Activated naive CD8-positive, alpha-beta T cell treated with anti-CD3 and anti-CD28 coated beads, Interleukin-2, amount 50 U/mL, for 16 hours (primary cell): ENCODE measurements at regions not wholly inside any gene's neighbourhood (a gene's known extent, or its start where the extent isn't known, plus 50 kb on each side); places are given as distances from the start of the nearest gene placed in this dataset.

Source experiments
- DNase-seq: peaks from one replicate; pipeline ENCODE4 v3.0.0-alpha.2; 2020; ENCODE audit warnings: low read depth, low spot score

- no peak for DNase-seq
Observed at GRCh38 chr3:30069056-30069455, 537.3 kb upstream of the TGFBR2 start.

DNA sequence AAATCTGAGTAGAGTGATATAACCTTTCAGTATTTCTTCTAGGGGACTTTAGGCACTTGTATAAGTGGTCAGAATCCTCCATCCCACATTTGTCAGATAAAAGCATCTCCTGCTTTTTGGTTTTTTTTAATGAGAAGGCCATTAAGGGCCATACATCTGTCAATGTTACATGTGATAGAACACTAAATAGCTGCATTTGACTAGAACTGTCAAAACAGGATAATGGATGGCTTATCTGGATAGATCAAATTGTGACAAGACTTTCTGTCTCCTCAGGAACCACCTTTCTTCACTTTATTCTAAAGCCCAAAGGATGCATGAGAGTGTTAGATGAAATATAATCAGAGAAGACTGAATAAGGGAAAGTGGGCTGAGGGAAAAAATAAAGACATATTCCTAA is 533.4 kb upstream of the TGFBR2 start:
- no peak for DNase-seq

- DNase-seq, result no peak
Observed at GRCh38 chr3:30073622-30074021, 532.8 kb upstream of the TGFBR2 start.

DNA sequence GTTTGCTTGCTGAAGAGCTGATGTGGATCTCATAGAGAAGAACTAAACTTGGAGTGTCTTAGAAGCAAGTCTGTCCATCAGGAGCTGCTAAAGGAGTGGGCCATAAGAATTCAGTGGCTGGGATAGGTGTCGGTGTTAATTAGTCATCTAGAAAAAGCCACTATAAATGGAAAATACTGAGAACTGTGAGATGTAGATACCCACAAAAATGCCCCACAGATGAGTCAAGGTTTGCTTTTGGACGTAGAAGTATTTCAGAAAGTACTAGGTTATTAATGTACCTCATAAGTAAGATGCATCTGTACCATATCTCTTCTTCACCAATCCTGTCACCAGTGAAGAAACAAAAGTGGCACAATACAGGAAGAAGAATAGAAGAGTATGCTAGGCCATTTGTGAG is 530.9 kb upstream of the TGFBR2 start:
- DNase-seq, result no peak

- DNase-seq, result no peak
Observed at GRCh38 chr3:30076899-30077298, 529.5 kb upstream of the TGFBR2 start.

DNA sequence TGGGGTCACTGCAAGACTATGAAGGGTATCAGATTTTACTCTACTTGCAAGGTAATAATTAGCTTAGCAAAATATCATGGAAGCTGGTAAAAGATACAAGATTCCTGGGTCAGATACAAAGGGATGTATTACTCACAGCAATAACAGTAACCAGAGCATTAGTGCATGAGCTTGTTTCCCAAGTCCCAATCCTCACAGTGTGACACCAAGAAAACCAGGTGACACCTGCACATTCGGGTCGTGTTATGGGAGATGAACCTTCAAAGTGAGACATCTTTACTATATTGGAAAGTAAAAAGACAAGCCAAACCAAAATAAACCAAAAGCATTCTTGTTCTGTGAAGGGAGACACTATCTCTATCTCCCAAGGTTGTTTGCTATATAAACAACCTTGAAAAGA is 528.7 kb upstream of the TGFBR2 start:
- DNase-seq, result no peak

GRCh38 chr3:30078736-30079135 is 527.7 kb upstream of the TGFBR2 start:
- no peak for DNase-seq

DNA sequence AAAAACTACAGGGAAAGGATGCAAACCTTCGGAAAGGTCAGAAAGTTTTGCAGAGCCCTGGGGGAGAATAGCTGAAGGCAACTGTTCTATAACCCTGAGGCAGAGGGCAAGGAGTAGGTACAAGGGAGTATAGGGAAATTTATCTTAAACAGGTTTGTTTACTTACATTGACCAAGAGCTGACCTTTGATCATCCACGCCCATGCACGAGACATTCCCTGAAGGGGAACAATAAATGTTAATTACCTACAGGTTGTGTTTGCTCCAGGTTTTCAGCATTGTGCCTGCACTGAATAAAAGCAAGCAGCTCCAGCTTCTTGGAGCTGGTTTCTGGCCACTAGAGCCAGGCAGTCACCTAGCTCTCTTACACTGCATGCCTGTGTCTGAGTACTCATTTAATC is 524.5 kb upstream of the TGFBR2 start:
- DNase-seq, result no peak

- DNase-seq, result no peak
Observed at GRCh38 chr3:30082652-30083051, 523.7 kb upstream of the TGFBR2 start.

DNA sequence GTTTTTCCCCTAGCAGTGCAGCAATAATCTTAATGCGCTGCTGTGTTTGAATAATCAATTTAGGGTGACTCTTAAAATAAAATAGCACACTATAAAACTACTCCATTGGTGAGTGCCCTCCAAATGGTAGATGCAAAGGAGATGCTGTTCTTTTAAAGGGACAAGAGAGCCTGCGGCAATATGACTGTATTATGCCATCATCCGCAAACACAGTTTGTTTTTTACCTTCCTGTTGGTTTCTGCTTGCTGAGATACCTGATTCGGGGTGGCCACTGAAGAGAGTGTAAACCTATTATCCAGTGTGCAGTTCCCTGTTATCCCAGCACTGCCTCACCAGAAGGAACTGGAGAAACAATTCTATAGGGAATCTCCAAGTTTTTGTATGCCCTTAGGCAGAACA is 523.1 kb upstream of the TGFBR2 start:
- no peak for DNase-seq

- DNase-seq, result no peak
Observed at GRCh38 chr3:30084316-30084715, 522.1 kb upstream of the TGFBR2 start.

- DNase-seq, result no peak
Observed at GRCh38 chr3:30084971-30085403, 521.4 kb upstream of the TGFBR2 start.

DNA sequence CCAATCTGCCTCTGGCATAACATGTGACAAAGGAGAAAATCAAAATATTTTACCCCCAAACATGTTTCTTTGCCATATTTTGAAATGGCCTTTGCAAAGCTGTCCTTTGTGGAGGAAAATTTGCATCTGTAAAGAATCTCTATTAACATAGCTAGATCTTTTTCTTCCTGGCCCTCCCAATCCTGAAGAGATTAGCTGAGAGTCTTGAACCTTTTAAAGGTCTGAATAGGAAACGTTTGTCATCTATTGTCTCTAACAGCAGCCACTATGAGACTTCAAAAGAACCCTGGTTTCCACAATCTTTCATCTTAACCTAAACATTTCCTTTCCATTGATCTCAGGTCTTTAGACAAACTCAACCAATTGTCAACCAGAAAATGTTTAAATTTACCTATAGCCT is 520.9 kb upstream of the TGFBR2 start:
- DNase-seq, result no peak

DNA sequence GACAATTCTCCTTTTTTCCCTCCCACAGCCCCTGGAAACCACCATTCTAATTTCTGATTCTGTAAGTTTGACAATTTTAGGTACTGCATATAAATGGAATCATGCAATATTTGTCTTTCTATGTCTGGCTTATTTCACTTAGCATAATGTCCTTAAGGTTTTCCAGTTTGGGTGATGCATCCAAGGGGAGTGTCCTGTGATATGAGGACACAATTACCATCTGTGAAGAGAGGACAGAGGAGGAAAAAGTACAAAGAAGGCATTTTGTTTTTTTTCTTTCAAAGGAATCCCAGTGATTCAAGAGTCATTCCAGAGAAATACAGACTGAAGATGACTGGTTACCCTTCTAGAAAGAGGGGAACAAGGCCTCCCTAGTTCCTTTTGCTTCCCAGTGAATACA is 514.7 kb upstream of the TGFBR2 start:
- no peak for DNase-seq

DNA sequence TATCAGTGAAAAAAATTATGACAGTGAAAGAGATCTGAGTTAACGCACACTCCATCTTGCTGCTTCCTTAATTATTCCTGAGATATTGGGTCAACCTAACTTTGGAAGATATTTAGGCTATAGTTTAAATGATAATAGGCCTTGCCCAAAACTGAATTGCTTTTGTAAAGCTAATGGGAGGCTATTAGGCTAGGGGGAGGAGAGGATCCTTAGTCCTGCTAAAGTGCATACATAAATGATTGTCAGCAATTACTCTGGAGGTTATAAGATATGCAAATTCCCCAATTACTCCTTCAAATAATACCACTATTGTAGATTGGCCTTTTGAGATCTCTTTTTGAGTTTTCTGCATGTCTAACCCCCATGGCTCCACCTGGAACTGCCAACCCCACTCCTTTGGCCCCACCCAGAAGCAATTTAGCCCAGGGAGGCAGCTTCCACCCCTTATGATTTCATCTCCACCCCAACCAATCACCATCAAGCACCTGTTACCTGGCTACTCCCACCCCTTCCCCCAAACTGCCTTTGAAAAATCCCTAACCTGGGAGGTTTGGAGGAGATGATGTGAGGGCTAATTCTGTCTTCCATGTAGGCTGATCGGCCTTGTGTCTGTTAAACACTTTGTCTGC is 509.3 kb upstream of the TGFBR2 start:
- no peak for DNase-seq

DNA sequence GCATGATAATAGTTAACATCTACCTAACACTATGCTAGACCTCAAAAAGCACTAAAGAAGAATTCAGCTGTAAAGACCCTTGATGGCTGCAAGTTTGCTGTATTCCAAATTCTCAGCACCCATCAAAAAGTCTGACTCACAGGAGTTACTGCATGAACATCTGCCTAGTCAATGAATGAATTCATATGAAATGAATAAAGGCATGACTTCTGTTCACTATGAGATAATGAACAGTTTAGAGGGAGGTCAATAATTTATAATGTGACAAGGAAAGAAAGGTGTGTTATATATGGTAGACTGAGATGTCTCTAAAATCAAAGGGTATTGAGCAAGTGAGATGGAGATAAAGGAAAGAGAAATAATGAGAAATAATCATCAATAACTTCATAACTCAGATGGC is 508.2 kb upstream of the TGFBR2 start:
- DNase-seq, result no peak

- DNase-seq, result no peak
Observed at GRCh38 chr3:30098653-30099455, 507.5 kb upstream of the TGFBR2 start.

GRCh38 chr3:30102356-30102755 is 504.0 kb upstream of the TGFBR2 start:
- no peak for DNase-seq

DNA sequence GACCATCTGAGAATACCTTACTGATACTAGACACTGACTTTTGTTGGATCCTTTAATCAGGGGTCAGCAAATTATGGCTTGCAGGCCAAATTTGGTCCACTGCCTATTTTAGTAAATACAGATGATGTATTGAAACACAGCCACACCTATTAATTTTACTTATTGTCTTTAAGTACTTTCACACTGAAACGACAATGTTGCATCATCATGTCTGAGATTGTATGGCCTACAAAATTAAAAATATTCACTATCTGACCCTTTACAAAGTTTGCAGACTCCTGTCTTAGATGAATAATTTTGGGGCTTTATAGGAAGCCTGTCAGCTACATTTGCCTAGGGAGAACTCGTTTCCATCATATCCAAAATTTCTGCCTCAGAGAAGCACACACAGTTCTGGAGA is 503.2 kb upstream of the TGFBR2 start:
- DNase-seq, result no peak

- no peak for DNase-seq
Observed at GRCh38 chr3:30107531-30107930, 498.9 kb upstream of the TGFBR2 start.

GRCh38 chr3:30112411-30112810 is 494.0 kb upstream of the TGFBR2 start:
- DNase-seq, result no peak

GRCh38 chr3:30112902-30113484 is 493.4 kb upstream of the TGFBR2 start:
- no peak for DNase-seq

GRCh38 chr3:30113906-30114305 is 492.5 kb upstream of the TGFBR2 start:
- no peak for DNase-seq
